Embryonic facial prominence (tissue), 1 donor: ENCODE measurements at regions not wholly inside any gene's neighbourhood (a gene's known extent, or its start where the extent isn't known, plus 50 kb on each side); places are given as distances from the start of the nearest gene placed in this dataset.

Source experiments
- DNase-seq: peaks from one replicate; pipeline ENCODE4 v3.0.0-alpha.2; 2016; ENCODE audit errors: extremely low spot score

DNA sequence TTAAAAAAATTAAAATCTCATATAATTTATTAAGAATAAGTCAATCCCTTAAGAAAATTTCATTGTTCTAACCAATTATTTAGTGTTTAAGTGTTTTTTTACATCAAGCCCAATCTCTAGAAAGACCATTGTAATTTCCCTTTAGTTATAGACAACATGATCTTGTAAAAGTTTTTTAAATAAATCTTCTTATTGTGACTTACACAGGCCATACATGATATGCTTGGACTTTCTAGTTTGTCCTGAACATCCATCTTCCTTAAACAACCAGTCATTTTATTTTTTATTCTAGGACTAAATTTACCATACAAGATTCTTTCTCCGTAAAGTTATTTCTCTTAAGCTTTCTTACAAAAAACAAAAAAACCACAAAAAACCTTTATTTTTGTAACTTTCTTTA lies 126.5 kb upstream of the MAST4 start:
- DNase-seq: no peak

DNA sequence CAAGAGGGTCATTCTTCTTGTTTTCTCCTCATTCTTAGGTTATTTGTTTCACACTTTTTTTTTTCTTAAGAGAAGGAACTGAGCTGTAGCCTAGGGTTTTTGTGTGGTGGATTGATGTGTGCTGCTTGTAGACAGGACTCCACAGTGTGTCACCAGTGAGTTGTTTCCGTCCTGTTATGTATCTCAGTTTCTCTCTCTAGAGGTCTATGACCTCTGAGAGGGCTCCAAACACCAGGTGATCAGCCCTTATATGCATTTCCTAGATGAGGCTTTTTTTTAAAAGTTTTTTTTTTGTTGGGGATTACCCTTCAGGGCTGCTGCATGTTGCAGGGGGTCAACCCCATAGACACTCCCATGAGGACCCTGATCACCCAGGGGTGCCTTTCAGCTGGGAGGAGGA lies 124.2 kb upstream of the MAST4 start:
- no peak for DNase-seq

DNA sequence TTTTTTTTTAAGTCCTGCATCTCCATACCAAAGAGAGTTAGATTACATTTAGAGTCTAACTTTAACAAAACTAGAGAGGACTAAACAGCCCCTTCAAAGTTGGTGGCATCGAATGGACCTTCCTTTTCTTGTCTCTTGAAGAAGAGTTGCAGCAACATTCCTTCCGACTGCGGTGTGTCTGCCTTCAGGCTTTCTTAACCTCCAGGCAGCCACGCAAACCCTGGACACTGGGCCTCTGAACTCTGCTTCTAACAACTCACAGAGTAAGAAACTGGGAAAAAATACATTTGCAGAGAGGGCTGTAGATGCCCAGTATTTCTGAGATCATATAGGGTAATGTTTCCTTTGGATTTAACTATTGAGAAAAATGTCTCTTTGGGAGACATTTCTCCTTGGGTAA lies 120.5 kb upstream of the MAST4 start:
- no peak for DNase-seq

DNA sequence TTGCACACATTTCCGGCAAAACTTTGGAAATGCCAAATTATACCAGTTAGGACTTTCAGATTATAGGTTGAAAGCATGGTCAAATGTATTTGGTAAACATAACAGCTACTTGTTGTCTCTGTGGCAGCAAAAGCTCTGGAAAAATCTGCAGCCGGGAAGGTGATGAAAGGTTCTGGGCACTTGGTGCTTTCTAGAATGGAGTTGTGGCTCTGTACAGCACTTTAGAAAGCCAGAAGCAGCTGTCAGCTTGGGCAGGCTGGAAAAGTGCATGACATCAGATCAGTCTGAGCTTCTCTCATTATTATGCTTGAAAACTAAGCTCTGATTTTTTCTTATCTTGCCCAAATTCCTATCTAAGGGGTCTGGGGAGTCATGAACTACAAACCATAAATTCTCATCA lies 118.6 kb upstream of the MAST4 start:
- DNase-seq: no peak

DNA sequence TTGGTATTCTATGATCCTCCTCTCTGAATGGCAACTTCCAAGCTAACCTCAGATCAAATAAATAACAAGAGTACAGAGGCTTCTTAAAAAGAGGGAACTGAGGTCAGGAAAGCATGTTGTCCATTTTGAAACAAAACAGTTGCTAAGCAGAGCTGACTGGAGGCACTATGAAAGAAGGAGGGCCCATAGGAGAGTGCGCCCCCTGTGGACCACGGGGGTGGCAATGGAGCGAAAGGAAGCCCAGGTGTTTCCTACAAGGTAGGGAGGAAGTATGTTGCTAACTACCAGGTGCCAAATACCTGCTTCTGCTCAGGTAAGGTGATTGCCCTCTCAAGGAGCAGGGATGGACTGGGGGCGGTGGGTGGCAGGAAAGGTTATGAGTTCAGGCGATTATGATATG lies 101.8 kb upstream of the MAST4 start:
- no peak for DNase-seq

DNA sequence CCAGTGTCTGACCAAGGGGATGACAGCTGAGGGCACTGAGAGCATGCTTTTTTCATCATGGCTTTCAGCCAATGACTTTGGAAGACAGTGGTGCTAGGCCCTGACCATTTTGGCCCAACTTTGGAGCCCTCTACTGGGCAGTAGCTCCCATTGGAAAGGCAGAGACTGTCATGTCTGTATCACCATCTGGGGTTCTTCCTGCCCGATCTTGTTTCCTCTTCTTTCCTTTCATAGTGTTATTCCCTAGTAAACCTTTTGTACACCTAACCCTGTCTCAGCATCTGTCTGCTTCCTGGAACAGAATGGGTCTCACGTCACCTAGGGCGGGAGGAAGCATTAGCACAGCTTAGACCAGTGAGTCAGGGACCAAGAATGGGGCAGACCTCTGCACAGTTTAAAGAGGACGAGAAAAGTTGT lies 97.4 kb upstream of the MAST4 start:
- DNase-seq: no peak

DNA sequence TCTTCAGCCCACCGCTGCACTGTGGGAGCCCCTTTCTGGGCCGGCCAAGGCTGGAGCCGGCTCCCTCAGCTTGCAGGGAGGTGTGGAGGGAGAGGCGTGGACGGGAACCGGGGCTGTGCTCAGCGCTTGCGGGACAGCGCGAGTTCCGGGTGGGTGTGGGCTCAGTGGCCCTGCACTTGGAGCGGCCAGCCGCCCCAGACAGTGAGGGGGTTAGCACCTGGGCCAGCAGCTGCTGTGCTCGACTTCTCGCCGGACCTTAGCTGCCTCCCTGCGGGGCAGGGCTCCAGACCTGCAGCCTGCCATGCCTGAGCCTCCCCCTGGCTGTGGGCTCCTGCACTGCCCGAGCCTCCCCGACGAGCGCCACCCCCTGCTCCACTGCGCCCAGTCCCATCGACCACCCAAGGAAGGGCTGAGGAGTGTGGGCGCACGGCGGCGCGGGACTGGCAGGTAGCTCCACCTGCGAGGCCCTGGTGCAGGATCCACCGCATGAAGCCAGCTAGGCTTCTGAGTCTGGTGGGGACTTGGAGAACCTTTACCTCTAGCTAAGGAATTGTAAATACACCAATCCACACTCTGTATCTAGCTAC lies 92.9 kb upstream of the MAST4 start:
- no peak for DNase-seq

DNA sequence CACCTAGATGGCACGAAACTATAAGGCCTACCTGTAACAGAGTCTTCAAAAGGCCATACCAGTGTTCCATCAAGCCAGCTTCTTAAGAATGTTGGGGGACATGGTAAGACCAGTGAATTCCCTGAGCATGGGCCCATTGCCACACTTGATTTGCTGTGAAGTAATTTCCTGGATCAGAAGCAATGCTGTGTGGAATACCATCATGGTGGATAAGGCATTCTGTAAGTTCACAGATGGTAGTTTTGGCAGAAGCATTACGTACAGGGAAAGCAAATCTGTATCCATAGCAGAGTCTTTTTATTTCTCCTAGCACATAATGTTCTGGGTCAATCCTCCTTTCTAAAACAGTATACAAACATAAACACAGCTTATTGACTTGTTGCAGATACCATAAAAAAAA lies 89.1 kb upstream of the MAST4 start:
- DNase-seq: no peak

DNA sequence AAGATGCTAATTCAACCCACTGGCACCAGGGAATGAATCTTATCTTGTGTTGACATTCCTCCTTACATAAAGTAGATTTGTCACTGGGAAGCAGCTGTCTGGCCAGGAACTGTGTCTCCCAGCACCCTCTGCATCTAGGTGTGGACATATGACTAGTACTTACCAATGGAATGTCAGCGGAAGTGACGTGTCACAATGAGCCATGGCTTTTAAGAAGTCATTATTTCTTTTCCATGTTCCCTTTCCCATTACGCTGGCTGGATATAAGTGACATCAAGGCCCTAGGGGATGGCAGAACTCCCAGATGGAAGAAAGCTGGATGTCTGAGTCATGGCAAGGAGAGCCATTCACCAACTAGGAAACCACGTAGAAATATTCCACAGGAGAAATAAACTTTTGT lies 84.7 kb upstream of the MAST4 start:
- no peak for DNase-seq

DNA sequence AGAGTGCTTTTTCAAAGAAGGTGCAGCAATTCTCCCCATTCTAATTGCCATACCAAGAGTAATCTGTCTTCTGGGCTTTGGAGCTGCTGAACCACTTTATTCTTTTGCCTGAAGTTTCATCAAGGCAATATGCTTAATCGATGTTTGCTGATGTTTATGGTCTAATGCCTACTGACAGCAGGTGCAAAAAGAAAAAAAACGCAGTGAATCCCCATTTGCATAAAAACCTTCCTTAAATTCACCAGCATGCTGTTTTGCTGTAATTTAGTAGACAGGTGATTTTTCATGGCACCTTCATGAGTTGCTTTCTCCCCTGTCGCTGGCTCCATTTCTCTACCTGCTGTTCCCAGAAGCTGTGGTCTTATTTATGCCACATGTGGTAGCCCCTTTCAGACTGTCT lies 83.1 kb upstream of the MAST4 start:
- DNase-seq: no peak

DNA sequence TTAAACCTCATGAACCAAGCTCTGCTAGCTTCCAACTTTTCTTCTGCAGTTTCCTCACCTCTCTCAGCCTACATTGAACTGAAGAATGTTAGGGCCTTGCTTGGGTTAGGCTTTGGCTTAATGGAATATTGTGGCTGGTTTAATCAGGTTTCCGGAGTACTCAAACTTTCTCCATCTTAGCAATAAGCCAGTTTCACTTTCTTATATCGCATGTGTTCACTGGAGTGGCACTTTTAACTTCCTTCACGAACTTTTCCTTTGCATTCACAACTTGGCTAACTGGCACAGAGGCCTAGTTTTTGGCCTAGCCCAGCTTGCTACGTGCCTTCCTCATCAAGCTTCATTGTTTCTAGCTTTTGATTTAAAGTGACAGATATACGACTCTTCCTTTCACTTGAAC lies 81.0 kb upstream of the MAST4 start:
- DNase-seq: no peak

DNA sequence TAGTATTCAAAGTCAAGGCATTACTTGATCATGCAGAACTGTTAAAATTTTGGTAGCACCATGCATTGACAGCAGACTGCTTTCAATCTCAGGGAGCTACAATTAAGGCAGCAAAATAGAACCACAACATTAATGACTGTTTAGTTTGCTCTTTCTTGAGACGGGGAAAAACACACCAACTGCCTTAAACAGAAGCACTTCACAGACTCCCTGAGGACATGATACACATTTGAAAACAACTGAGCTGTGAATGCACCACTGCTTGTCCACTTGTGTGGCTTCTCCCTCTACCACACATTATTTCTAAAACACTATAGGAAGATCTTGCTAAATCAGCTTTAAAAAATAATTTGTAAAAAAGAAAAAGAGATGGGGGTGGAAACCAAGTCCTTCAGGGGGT lies 79.6 kb upstream of the MAST4 start:
- DNase-seq: no peak

DNA sequence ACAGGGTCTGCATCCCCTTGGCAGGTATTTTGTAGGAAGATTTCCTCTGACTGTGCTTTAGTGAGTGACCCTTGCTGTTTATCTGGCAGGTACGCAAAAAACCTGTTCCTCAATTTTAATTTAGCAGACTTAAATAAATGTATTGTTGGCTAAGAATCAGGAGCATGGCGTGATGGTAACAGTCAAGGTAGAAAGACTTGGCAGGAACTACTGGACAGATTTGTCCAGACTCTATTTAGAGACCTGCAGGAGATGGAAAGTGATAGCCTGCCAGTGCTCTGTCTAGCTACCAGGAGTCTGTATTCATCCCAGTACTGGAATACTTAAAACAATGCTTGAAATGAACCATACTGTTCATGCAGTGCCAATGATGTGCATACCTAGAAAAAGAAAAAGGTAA lies 78.8 kb upstream of the MAST4 start:
- DNase-seq: no peak

DNA sequence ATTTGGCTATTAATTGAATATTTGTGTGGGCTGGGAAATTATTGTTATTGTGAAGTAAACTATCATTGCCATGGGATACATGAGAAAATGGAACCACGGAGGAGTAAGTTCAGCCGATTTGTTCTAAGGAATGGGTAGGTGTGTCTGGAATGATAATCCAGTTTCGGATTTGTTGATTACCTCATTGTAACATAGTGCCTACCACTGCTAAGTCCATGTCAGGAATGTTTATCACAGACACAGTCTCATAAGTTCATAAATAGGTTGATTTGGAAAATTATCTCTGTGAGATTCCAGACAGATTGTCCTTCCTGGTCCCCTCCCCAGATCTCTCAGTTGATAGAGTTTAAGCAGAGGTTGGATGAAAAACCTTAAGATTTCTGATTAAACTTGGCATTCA lies 78.1 kb upstream of the MAST4 start:
- DNase-seq: no peak

DNA sequence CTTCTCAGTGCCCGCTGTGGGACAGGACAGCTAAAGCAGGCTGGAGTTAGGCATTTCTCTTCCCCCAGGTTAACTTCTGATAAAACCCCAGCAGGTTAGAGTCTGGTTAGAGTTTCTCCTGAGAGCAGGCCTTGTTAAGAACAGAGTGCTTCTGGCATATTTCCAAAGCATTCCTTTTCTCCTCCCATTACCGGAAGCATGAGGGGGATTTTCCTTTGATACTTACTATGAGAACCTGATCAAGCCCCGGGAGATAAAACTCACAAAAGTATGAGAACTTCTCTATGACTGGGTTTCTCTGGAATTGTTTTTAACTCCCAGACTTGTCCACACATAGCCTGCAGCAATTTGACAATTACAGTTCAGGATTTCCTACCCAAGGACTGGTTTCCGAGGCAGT lies 77.4 kb upstream of the MAST4 start:
- peak; percentile 16 for DNase-seq

DNA sequence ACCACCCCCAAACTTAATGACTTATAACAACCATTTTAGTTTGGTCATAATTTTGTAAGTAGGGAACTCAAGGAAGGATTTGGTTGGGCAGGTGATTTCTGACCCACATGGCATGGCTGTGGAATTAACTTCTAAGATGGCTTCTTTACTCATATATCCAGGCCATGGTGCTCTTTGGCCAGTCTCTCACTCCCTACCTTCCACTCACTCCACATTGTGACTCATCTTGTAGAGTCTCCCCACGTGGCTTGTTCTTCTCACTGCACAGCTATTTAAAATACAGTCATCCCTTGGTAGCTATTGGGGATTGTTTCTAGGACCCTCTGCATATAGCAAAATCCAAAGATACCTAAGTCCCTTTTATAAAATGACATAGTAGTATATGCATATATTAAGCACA lies 76.6 kb upstream of the MAST4 start:
- DNase-seq: no peak

DNA sequence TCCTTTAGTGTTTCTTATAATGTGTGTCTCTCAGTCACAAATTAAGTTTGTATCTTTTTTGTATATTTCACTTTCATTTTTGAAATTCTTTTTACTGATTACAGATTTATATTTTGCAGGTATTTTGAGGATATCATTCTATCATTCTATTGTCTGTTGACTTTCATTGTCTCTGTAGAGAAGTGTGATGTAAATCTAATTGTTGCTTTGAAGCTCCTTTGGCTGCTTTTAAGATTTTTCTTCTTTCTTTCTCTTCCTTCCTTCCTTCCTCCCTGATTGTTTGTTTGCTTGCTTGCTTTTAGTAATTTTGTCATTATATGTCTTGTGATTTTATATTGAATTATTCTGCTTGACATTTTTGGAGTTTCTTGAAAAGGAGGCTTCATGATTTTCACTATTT lies 75.3 kb upstream of the MAST4 start:
- no peak for DNase-seq

DNA sequence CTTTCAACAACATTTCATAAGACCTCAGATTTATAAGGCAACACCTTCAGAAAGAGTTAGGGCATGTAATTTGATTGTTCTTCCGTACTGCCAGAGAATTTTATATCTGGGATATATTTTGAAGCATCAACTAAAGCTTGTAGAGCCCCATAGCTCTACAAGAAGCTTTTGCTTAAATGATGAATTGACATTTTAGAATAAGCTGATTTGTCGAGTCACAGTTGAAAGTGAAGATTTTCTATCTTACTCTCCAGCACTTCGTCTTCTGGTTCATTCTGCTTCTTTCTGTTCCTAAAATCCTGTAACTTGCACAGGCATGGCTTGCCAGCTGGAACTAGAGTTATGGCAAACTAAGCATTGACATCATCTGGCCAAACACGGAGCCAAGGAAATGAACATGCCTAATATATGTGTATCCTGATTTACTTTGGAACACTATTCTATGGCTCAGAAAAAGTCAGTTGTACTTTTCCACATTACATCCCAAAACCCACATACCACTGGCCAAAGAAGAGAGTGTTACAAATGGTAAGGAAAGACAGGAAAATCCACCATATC lies 68.6 kb upstream of the MAST4 start:
- no peak for DNase-seq

DNA sequence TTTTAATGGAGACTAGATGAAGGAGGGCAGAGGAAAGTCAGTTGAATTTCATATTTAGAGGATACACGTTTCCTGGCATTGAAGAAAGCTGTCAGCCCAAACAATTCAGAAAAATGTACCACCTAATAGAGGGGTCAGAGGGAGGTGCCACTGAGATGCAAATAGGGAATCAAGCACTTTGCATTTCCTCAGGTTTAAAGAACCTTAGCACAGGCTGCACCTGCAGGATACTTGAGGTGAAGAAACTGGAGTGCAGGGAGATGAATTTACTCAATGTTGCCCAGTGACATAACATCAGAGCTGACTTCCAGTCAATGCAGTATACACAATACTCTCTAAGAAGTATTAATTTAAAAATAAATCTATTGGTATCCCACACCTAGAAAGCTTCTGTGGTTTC lies 67.0 kb upstream of the MAST4 start:
- DNase-seq: no peak

DNA sequence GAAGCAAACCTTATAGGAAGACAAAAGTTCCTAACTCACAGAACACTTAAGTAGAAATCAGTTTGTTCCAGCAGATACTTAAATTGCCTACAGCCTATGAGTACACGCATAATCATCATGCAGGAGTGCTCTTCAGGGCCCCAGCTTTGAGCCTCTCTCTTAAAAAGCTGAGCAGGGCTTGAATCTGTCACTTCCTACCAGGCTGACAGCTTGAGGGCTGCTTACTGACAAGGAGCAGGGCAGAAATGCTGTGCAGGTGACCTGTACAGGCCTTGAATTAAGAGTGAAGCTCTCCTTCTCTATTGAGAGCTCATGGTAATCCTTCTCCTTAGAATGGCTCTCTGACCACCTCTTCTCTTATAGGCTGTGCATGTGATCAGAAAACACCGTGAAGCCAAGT lies 66.5 kb upstream of the MAST4 start:
- no peak for DNase-seq

DNA sequence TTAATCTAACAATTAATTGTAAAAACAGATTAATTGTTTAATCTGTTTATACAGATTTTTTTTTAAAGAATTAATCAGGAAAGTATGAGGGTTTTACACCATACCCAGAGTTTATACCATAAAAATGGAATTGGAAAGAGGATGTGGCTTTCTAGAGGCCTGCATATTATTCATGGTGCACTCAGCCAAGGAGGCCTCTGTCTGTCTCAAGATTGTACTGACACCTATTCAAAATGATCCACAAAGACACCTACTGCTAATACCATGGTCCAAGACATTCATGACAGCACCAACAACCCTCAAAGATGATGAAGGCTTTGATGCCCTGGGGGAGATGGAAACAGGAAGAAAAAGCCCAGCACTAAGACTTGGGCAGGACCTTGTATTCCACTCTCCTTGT lies 58.1 kb upstream of the MAST4 start:
- DNase-seq: no peak

DNA sequence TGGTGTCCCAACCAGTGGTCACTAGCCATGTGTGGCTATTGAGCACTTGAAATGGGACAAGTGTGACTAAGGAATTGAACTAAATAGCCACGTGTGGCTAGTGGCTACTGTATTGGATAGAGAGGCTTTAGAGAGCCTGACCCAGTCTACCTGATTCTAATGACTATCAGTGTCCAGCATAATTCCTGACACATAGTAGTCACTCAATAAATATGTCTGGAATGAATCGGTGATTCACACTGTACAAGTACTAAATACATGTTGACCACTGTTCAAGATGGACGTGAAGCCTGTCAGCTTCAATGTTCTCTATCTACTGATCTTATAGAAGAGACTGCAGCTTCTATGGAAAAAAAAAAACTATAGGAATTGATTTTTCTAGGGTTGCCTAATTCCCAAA lies 57.7 kb upstream of the MAST4 start:
- no peak for DNase-seq

DNA sequence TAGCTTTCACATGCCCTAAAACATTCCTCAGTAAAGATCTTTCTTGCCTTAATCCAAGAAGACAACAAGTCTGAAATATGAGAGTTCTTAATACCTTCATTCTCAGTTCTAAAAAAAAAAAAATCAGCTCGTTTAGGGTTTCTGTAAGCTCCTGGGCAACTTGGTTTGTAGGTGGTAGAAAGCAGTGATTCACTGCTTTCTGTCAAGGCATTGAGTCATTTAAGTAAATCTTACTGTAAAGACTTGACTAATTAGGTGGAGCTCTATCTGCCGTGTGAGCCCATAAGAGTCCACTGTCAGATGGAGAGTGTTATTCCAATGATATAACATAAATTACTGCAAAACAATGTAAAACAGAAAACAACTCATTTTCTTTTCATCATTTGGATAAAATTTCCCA lies 56.1 kb upstream of the MAST4 start:
- no peak for DNase-seq

DNA sequence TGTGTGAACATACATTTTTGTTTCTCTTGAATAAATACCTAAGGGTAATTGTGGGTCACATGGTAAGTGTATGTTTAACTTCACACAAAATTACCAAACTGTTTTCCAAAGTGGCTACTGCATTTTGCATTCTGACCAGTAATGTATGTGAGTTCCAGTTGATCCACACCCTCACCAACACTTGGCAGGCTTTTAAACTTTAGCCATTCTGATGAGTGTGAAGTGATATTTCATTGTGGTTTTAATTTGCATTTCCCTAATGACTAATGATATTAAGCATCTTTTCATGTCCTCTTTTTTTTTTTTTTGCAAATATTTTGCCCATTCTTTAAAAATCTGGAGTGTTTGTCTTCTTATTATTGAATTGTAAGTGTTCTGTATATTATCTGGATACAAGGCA lies 53.5 kb upstream of the MAST4 start:
- DNase-seq: no peak
